WTC11 (cell line): ENCODE measurements at regions not wholly inside any gene's neighbourhood (a gene's known extent, or its start where the extent isn't known, plus 50 kb on each side); places are given as distances from the start of the nearest gene placed in this dataset.

Experiments
- ATAC-seq: fragments of 200-7000 bp; cut with Tn5 transposase; 2 replicates; pipeline ENCODE4 v1.10.0; 2021; ENCODE audit warnings: mild to moderate bottlenecking, moderate library complexity
- CTCF ChIA-PET: fragments of 300-600 bp; sonication (Branson Sonifier 250); formaldehyde crosslinking; loops from one replicate; lab custom pipeline; 2021; ENCODE audit warnings: antibody characterized with exemption; lab: Charles Lee
- POLR2A ChIA-PET: fragments of 350-600 bp; sonication (Branson Sonifier 250); formaldehyde crosslinking; loops from one replicate; lab custom pipeline; 2021; ENCODE audit warnings: antibody characterized with exemption; lab: Charles Lee
- DNase-seq: peaks from one replicate; pipeline ENCODE4 v3.0.0; 2021; ENCODE audit warnings: low spot score
- H3K27ac Mint-ChIP-seq: 2 replicates; pipeline ENCODE4 v1.8.0; 2021; ENCODE audit warnings: mixed read lengths
- H3K27me3 Mint-ChIP-seq: 2 replicates; pipeline ENCODE4 v1.8.0; 2021; ENCODE audit warnings: low read depth, mild to moderate bottlenecking, moderate library complexity, mixed read lengths
- H3K36me3 Mint-ChIP-seq: 2 replicates; pipeline ENCODE4 v1.8.0; 2021; ENCODE audit warnings: mixed read lengths
- H3K4me1 Mint-ChIP-seq: 2 replicates; pipeline ENCODE4 v1.8.0; 2022; ENCODE audit warnings: mixed read lengths
- H3K4me3 Mint-ChIP-seq: 2 replicates; pipeline ENCODE4 v1.8.0; 2021; ENCODE audit warnings: mild to moderate bottlenecking, moderate library complexity, mixed read lengths
- H3K9me3 Mint-ChIP-seq: 2 replicates; pipeline ENCODE4 v1.8.0; 2021; ENCODE audit warnings: mixed read lengths
- ATF2 ChIP-seq: sonication (generic); formaldehyde crosslinking; IDR thresholded peaks from 2 replicates; pipeline ENCODE4 v1.8.1; 2022; ENCODE audit warnings: low read depth, missing genetic modification reagents, borderline replicate concordance
- ATF3 ChIP-seq: sonication (generic); formaldehyde crosslinking; conservative IDR thresholded peaks from 2 replicates; pipeline ENCODE4 v1.8.1; 2022; ENCODE audit warnings: mild to moderate bottlenecking, missing genetic modification reagents
- CBFB ChIP-seq: sonication (generic); formaldehyde crosslinking; IDR thresholded peaks from 2 replicates; pipeline ENCODE4 v1.8.1; 2022; ENCODE audit warnings: mild to moderate bottlenecking, low read depth, missing genetic modification reagents
- CDX4 ChIP-seq: fragments of 250-450 bp; sonication (Bioruptor Pico); IDR thresholded peaks from 2 replicates; pipeline ENCODE4 v1.9.0; 2021; ENCODE audit warnings: moderate library complexity, mild to moderate bottlenecking, inconsistent platforms, borderline replicate concordance
- CREB1 ChIP-seq: sonication (generic); formaldehyde crosslinking; IDR thresholded peaks from 2 replicates; pipeline ENCODE4 v1.8.0; 2023; ENCODE audit warnings: mild to moderate bottlenecking, missing genetic modification reagents
- CTCF ChIP-seq: fragments of 200-600 bp; IDR thresholded peaks from 2 replicates; pipeline ENCODE4 v1.8.0; 2022; ENCODE audit warnings: antibody characterized with exemption
- FOXJ3 ChIP-seq: sonication (generic); formaldehyde crosslinking; IDR thresholded peaks from 2 replicates; pipeline ENCODE4 v1.9.0; 2021; ENCODE audit warnings: missing genetic modification reagents, mild to moderate bottlenecking, borderline replicate concordance
- GTF2I ChIP-seq: fragments of 250-450 bp; sonication (Bioruptor Pico); conservative IDR thresholded peaks from 2 replicates; pipeline ENCODE4 v1.4.0; 2021; ENCODE audit warnings: mild to moderate bottlenecking
- IRF1 ChIP-seq: sonication (generic); formaldehyde crosslinking; IDR thresholded peaks from 2 replicates; pipeline ENCODE4 v1.8.0; 2023; ENCODE audit warnings: missing genetic modification reagents
- MYBL2 ChIP-seq: sonication (generic); formaldehyde crosslinking; IDR thresholded peaks from 2 replicates; pipeline ENCODE4 v1.8.1; 2023; ENCODE audit warnings: mild to moderate bottlenecking, moderate library complexity, missing genetic modification reagents
- NR1H2 ChIP-seq: sonication (generic); formaldehyde crosslinking; IDR thresholded peaks from 2 replicates; pipeline ENCODE4 v1.9.0; 2021; ENCODE audit warnings: mild to moderate bottlenecking, moderate library complexity, missing genetic modification reagents
- NR2C2 ChIP-seq: sonication (generic); formaldehyde crosslinking; IDR thresholded peaks from 2 replicates; pipeline ENCODE4 v1.8.0; 2022; ENCODE audit warnings: mild to moderate bottlenecking, missing genetic modification reagents
- OVOL2 ChIP-seq: fragments of 250-450 bp; sonication (Bioruptor Pico); IDR thresholded peaks from 2 replicates; pipeline ENCODE4 v1.9.0; 2021; ENCODE audit warnings: mild to moderate bottlenecking, borderline replicate concordance
- PRDM15 ChIP-seq: sonication (generic); formaldehyde crosslinking; IDR thresholded peaks from 2 replicates; pipeline ENCODE4 v1.8.0; 2022; ENCODE audit warnings: missing genetic modification reagents
- RORB ChIP-seq: fragments of 250-450 bp; sonication (Bioruptor Pico); IDR thresholded peaks from 2 replicates; pipeline ENCODE4 v1.9.0; 2021; ENCODE audit warnings: mild to moderate bottlenecking
- USF2 ChIP-seq: sonication (generic); formaldehyde crosslinking; IDR thresholded peaks from 2 replicates; pipeline ENCODE4 v1.8.1; 2023; ENCODE audit warnings: mild to moderate bottlenecking, missing genetic modification reagents, moderate library complexity
- ZBTB21 ChIP-seq: sonication (generic); formaldehyde crosslinking; IDR thresholded peaks from 2 replicates; pipeline ENCODE4 v1.8.1; 2023; ENCODE audit warnings: mild to moderate bottlenecking, missing genetic modification reagents, borderline replicate concordance
- ZNF121 ChIP-seq: sonication (generic); formaldehyde crosslinking; IDR thresholded peaks from 2 replicates; pipeline ENCODE4 v1.8.0; 2023; ENCODE audit warnings: missing genetic modification reagents
- ZNF263 ChIP-seq: sonication (generic); formaldehyde crosslinking; IDR thresholded peaks from 2 replicates; pipeline ENCODE4 v1.8.1; 2022; ENCODE audit warnings: low read depth, mild to moderate bottlenecking, moderate library complexity, missing genetic modification reagents
- ZNF396 ChIP-seq: fragments of 250-450 bp; sonication (Bioruptor Pico); IDR thresholded peaks from 2 replicates; pipeline ENCODE4 v1.8.0; 2021; ENCODE audit warnings: mild to moderate bottlenecking, moderate library complexity, borderline replicate concordance
- ZNF423 ChIP-seq: fragments of 250-450 bp; sonication (Bioruptor Pico); IDR thresholded peaks from 2 replicates; pipeline ENCODE4 v2.1.2; 2022; ENCODE audit warnings: mild to moderate bottlenecking, moderate library complexity
- ZNF512 ChIP-seq: sonication (generic); formaldehyde crosslinking; IDR thresholded peaks from 2 replicates; pipeline ENCODE4 v1.8.1; 2022; ENCODE audit warnings: missing genetic modification reagents, borderline replicate concordance
- ZSCAN18 ChIP-seq: fragments of 250-450 bp; sonication (Bioruptor Pico); IDR thresholded peaks from 2 replicates; pipeline ENCODE4 v2.1.2; 2022; ENCODE audit warnings: mild to moderate bottlenecking, moderate library complexity

- TF ChIP-seq FOXJ3 (no peak), CDX4 (no peak), ATF3 (CRISPR knock-in tag) (no peak), NR2C2 (CRISPR knock-in tag) (no peak), ZNF263 (no peak), CBFB (CRISPR knock-in tag) (no peak), NR1H2 (CRISPR knock-in tag) (no peak), RORB (CRISPR knock-in tag) (no peak)
These were observed 237.1 kb downstream of the DMRTA1 start (continued) for GRCh38 chr9:22683700-22684075.

GRCh38 chr9:22693156-22693555 is 246.5 kb downstream of the DMRTA1 start:
- no peaks in the 10 kb centered on the region for H3K27me3 Mint-ChIP-seq
- POLR2A ChIA-PET = no interaction called here
- TF ChIP-seq ZNF423 (CRISPR knock-in tag) = no peak
- TF ChIP-seq IRF1 = no peak
- TF ChIP-seq ATF3 (CRISPR knock-in tag) = no peak
- no peak for TF ChIP-seq ZNF121
- no peak for TF ChIP-seq OVOL2
- no peak for TF ChIP-seq PRDM15 (CRISPR knock-in tag)
- TF ChIP-seq CREB1 (CRISPR knock-in tag) = no peak
- TF ChIP-seq ZNF512 = no peak
- TF ChIP-seq MYBL2 (CRISPR knock-in tag) = no peak
- TF ChIP-seq GTF2I (CRISPR knock-in tag) = no peak
- no peak for TF ChIP-seq CTCF
- TF ChIP-seq ATF2 (CRISPR knock-in tag) = no peak
- no peak for TF ChIP-seq ZNF396
- TF ChIP-seq USF2 = no peak
- TF ChIP-seq ZSCAN18 (CRISPR knock-in tag) = no peak
- no peak for TF ChIP-seq ZBTB21
- TF ChIP-seq FOXJ3 = no peak
- no peaks in the 10 kb centered on the region for H3K4me1 Mint-ChIP-seq
- DNase-seq = no peak
- CTCF ChIA-PET = no interaction called here
- no peak for ATAC-seq
- H3K27ac Mint-ChIP-seq = no peak overlapping the region
- H3K4me3 Mint-ChIP-seq = no peak overlapping the region
- H3K36me3 Mint-ChIP-seq = no peaks in the 10 kb centered on the region
- H3K9me3 Mint-ChIP-seq = peaks cover 4% of the 10 kb centered on the region; the same call in 1 of the 2 replicates
